Left lung (tissue), 4 donors: ENCODE measurements at regions not wholly inside any gene's neighbourhood (a gene's known extent, or its start where the extent isn't known, plus 50 kb on each side); places are given as distances from the start of the nearest gene placed in this dataset.

ENCODE experiments used
- ATAC-seq: fragments of 200-7000 bp; cut with Tn5 transposase; one replicate; pipeline ENCODE4 v1.9.1; 2020; ENCODE audit warnings: moderate library complexity
- DNase-seq, 4 donors: peaks; one replicate each; pipeline ENCODE4 v3.0.0-alpha.2; 2013 to 2020
- H3K27ac ChIP-seq, 2 donors: fragments of 200-600 bp; sonication (generic) in 1 of 2; one replicate each; pipeline versions ENCODE4 v1.5.0 to v1.8.0; 2020 to 2021
- H3K27me3 ChIP-seq, 2 donors: fragments of 200-600 bp; sonication (generic) in 1 of 2; one replicate each; pipeline versions ENCODE4 v1.5.0 to v1.8.0; 2020 to 2021
- H3K36me3 ChIP-seq, 2 donors: fragments of 200-600 bp; sonication (generic) in 1 of 2; one replicate each; pipeline versions ENCODE4 v1.5.0 to v1.8.0; 2020 to 2021
- H3K4me1 ChIP-seq, 2 donors: fragments of 200-600 bp; one replicate each; pipeline ENCODE4 v1.8.0; 2021
- H3K4me3 ChIP-seq, 2 donors: fragments of 200-600 bp; sonication (generic) in 1 of 2; one replicate each; pipeline versions ENCODE4 v1.5.0 to v1.8.0; 2020 to 2021; ENCODE audit warnings: mild to moderate bottlenecking in 1 of 2
- H3K9me3 ChIP-seq, 2 donors: fragments of 200-600 bp; sonication (generic) in 1 of 2; one replicate each; pipeline versions ENCODE4 v1.5.0 to v1.8.0; 2020 to 2021
- intact Hi-C, 2 donors: fragments of 100-400 bp; cut with DNase I; formaldehyde crosslinking; loops; one replicate each; pipeline versions ENCODE4 v1.11.2 to v1.14.2; 2022
- TF ChIP-seq, protein P1 (sequence below), 2 donors: fragments of 200-600 bp; sonication (generic) in 1 of 2; IDR thresholded peaks; one replicate each; pipeline versions ENCODE4 v1.5.0 to v1.8.0; 2021; ENCODE audit warnings: antibody characterized with exemption in 2 of 2
- donor health status: DM: no; HTN: yes; CAD: no.
- donor health status: DM: no; HTN: no; CAD: no.

DNA sequence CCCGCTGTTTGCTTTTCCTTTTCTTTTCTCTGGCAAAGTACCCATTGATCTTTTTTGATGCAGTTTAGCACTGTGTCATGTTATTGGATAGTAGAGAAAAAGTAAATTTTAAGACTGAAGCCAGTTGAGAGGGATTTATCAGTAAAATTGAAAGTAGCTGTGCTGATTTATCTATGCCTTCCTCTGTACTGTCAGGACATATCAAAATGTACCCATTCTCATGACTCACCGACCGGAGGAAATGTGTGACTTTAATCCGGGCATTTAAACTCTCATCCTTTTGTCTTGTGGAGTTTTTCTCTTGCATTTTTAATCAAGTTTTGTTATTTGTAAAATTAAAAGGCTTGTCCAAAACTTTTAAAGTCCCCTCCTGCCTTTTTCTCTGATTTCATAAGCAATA is 276.6 kb upstream of the FMN2 start:
- no peak for ATAC-seq
- no peaks in the 10 kb centered on the region for H3K27me3 ChIP-seq
- intact Hi-C loops: no loop called here
- H3K4me3 ChIP-seq: no peak overlapping the region
- H3K36me3 ChIP-seq: no peaks in the 10 kb centered on the region
- TF ChIP-seq, protein P1, sequence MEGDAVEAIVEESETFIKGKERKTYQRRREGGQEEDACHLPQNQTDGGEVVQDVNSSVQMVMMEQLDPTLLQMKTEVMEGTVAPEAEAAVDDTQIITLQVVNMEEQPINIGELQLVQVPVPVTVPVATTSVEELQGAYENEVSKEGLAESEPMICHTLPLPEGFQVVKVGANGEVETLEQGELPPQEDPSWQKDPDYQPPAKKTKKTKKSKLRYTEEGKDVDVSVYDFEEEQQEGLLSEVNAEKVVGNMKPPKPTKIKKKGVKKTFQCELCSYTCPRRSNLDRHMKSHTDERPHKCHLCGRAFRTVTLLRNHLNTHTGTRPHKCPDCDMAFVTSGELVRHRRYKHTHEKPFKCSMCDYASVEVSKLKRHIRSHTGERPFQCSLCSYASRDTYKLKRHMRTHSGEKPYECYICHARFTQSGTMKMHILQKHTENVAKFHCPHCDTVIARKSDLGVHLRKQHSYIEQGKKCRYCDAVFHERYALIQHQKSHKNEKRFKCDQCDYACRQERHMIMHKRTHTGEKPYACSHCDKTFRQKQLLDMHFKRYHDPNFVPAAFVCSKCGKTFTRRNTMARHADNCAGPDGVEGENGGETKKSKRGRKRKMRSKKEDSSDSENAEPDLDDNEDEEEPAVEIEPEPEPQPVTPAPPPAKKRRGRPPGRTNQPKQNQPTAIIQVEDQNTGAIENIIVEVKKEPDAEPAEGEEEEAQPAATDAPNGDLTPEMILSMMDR (IDR thresholded peaks at IDR 0.05): no peak
- H3K27ac ChIP-seq: no peak overlapping the region
- H3K9me3 ChIP-seq: no peaks in the 10 kb centered on the region
- H3K4me1 ChIP-seq: peaks cover 0 to 29% of the 10 kb centered on the region in 2 donors
- DNase-seq: no peak

DNA sequence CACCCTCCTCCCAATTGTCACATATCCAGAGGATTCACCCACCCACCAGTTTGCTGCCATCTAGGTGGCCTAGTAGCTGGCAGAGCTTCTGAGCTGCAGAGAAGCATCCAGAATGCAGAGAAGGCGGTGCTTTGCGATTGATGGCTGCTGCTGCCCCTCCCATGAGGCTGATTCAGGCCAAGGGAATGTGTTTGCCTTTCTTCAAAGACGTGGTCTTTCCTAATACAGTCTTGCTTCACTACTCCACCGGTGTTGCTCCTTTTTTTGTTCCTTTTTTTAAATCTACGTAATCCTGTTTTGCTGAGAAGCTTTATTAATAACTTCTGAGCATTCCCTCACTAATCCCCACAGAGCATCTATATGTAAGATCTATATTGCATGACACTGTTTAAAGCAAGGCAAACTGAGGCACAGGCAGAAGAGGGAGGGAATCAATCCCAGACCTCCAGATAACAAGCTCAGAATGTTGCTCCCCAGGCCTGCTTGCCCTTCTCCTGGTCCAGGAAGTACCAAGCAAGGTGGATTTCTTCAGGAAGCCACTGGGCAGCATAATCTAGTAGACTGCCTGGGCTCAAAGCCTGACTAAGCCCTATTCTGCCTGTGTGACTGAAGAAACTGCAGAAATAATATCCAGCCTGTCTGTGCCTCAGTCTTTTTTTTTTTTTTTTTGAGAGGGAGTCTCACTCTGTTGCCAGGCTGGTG is 275.5 kb upstream of the FMN2 start:
- TF ChIP-seq, protein P1 (IDR thresholded peaks at IDR 0.05): no peak
- Histone ChIP-seq H3K36me3 (no peaks in the 10 kb centered on the region), H3K9me3 (no peaks in the 10 kb centered on the region), H3K27me3 (no peaks in the 10 kb centered on the region), H3K4me1 (peaks cover 0 to 29% of the 10 kb centered on the region in 2 donors), H3K4me3 (no peak overlapping the region), H3K27ac (peak overlapping the region; percentile 28 to 85)
- DNase-seq (peak in 1 of 4 donors; percentile 64), ATAC-seq (peak; percentile 97)
- intact Hi-C loops: no loop called here

DNA sequence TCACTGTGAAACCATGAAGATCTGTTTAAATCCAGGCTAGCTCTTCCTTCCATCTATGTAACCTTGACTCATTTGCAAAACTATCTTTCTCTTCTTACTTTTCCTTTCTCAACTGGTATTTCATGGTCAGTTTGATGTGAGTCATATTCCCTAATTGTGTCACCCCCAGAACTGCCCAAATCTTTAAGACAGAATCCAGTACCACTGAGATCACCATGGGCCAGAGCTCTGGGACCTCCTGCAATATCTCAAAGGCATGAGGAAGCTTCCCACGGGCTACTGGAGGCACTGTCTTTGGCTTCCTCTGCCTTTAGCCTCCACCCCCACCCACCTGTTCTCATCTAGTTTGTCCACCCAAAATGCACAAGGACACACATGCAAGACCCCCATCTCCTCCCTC is 274.4 kb upstream of the FMN2 start:
- DNase-seq: no peak
- Histone ChIP-seq H3K4me1 (peaks cover 0 to 29% of the 10 kb centered on the region in 2 donors), H3K36me3 (no peaks in the 10 kb centered on the region), H3K27ac (peak overlapping the region in 1 of 2 donors; percentile 85), H3K27me3 (no peaks in the 10 kb centered on the region), H3K4me3 (no peak overlapping the region), H3K9me3 (no peaks in the 10 kb centered on the region)
- intact Hi-C loops: no loop called here
- ATAC-seq: no peak
- TF ChIP-seq, protein P1 (IDR thresholded peaks at IDR 0.05): no peak

DNA sequence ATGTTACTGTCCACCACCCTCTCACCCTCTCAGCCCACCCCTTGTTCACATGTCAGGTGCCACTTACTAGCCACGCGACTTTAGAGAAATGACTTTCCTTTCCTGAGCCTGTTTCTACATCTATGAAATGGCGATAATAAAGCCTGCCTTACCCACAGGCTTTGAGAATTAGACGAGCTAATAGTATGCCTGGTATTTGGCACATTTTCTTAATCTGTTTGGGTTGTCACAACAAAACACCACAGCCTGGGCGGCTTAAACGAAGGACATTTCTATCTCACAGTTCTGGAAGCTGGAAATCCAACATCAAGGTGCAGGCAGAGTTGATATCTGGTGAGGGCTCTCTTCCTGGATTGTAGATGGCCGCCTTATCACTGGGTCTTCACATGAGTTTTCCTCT is 273.9 kb upstream of the FMN2 start:
- no peaks in the 10 kb centered on the region for H3K9me3 ChIP-seq
- TF ChIP-seq, protein P1 (IDR thresholded peaks at IDR 0.05): no peak
- DNase-seq (no peak), ATAC-seq (no peak)
- no peaks in the 10 kb centered on the region for H3K36me3 ChIP-seq
- H3K4me1 ChIP-seq: peaks cover 0 to 29% of the 10 kb centered on the region in 2 donors
- intact Hi-C loops: no loop called here
- no peaks in the 10 kb centered on the region for H3K27me3 ChIP-seq
- H3K4me3 ChIP-seq: no peak overlapping the region
- no peak overlapping the region for H3K27ac ChIP-seq

- no peak overlapping the region for H3K27ac ChIP-seq
- H3K36me3 ChIP-seq: no peaks in the 10 kb centered on the region
- intact Hi-C loops: no loop called here
- H3K27me3 ChIP-seq: no peaks in the 10 kb centered on the region
- no peak for DNase-seq
- H3K9me3 ChIP-seq: no peaks in the 10 kb centered on the region
- no peak overlapping the region for H3K4me3 ChIP-seq
- TF ChIP-seq, protein P1 (IDR thresholded peaks at IDR 0.05): no peak
- peaks cover 0 to 27% of the 10 kb centered on the region in 2 donors for H3K4me1 ChIP-seq
- no peak for ATAC-seq
Measured at GRCh38 chr1:239819096-239819495, 272.6 kb upstream of the FMN2 start.
